H1 (cell line): ENCODE measurements at regions not wholly inside any gene's neighbourhood (a gene's known extent, or its start where the extent isn't known, plus 50 kb on each side); places are given as distances from the start of the nearest gene placed in this dataset.

ENCODE experiments used
- PHF8 ChIP-seq: fragments of 200-600 bp; sonication (generic); conservative IDR thresholded peaks from 2 replicates; pipeline ENCODE4 v1.7.1; 2012; ENCODE audit warnings: low read depth, mild to moderate bottlenecking, inconsistent platforms, low read length, moderate library complexity
- SIN3A ChIP-seq, 2 experiments: IDR thresholded peaks in 1 of 2; conservative IDR thresholded peaks in 1 of 2; 2 replicates each; pipeline ENCODE4 v1.6.1; 2011 to 2012; ENCODE audit warnings: low read length in 2 of 2, improper control_type of control experiment in 1 of 2, low read depth in 1 of 2, mild to moderate bottlenecking in 1 of 2
- TCF12 ChIP-seq: IDR thresholded peaks from 2 replicates; pipeline ENCODE4 v1.6.1; 2011; ENCODE audit warnings: low read depth, mild to moderate bottlenecking, low read length
- ZNF274 ChIP-seq: IDR thresholded peaks from 2 replicates; pipeline ENCODE4 v1.7.0; 2012; ENCODE audit warnings: low read length, borderline replicate concordance; ENCODE audit errors: extremely low read depth

- TF ChIP-seq SIN3A (conservative IDR thresholded peaks at IDR 0.05 in 1 of 2, IDR thresholded peaks at IDR 0.05 in 1 of 2; ENCODE audit: low read depth in 1 of 2, low read length in 2 of 2): no peak
- no peak for TF ChIP-seq PHF8
- TF ChIP-seq TCF12: no peak
- no peak for TF ChIP-seq ZNF274
These were observed 113.6 kb upstream of the PTPN1 start (continued) for GRCh38 chr20:50396623-50397022.
